SK-N-SH treated with all-trans-retinoic acid at 6 μM for 48 hours (cell line): ENCODE measurements at regions not wholly inside any gene's neighbourhood (a gene's known extent, or its start where the extent isn't known, plus 50 kb on each side); places are given as distances from the start of the nearest gene placed in this dataset.

ENCODE experiments used
- BACH2 ChIP-seq: fragments of 250-450 bp; sonication (Bioruptor Pico); IDR thresholded peaks from 2 replicates; pipeline ENCODE4 v1.9.0; 2021; ENCODE audit warnings: mild to moderate bottlenecking, borderline replicate concordance
- CREB5 ChIP-seq: fragments of 250-450 bp; sonication (Bioruptor Pico); IDR thresholded peaks from 2 replicates; pipeline ENCODE4 v1.5.1; 2020; ENCODE audit warnings: low read depth, mild to moderate bottlenecking, moderate library complexity
- CSDC2 ChIP-seq: fragments of 250-450 bp; sonication (Bioruptor Pico); IDR thresholded peaks from 2 replicates; pipeline ENCODE4 v1.5.0; 2020; ENCODE audit warnings: mild to moderate bottlenecking, moderate library complexity
- CSRNP3 ChIP-seq: fragments of 250-450 bp; sonication (Bioruptor Pico); IDR thresholded peaks from 2 replicates; pipeline ENCODE4 v1.5.1; 2021; ENCODE audit warnings: mild to moderate bottlenecking, moderate library complexity
- GLIS3 ChIP-seq: fragments of 250-450 bp; sonication (Bioruptor Pico); IDR thresholded peaks from 2 replicates; pipeline ENCODE4 v1.5.0; 2020; ENCODE audit warnings: mild to moderate bottlenecking, moderate library complexity
- OSR1 ChIP-seq: fragments of 250-450 bp; sonication (Bioruptor Pico); IDR thresholded peaks from 2 replicates; pipeline ENCODE4 v1.8.0; 2022; ENCODE audit warnings: moderate library complexity, mild to moderate bottlenecking, inconsistent platforms
- PATZ1 ChIP-seq: fragments of 250-450 bp; sonication (Bioruptor Pico); IDR thresholded peaks from 2 replicates; pipeline ENCODE4 v1.8.0; 2020; ENCODE audit warnings: mild to moderate bottlenecking, moderate library complexity, borderline replicate concordance
- PPARA ChIP-seq: fragments of 250-450 bp; sonication (Bioruptor Pico); IDR thresholded peaks from 2 replicates; pipeline ENCODE4 v1.5.0; 2020; ENCODE audit warnings: mild to moderate bottlenecking, borderline replicate concordance
- SNAI2 ChIP-seq: fragments of 250-450 bp; sonication (Bioruptor Pico); IDR thresholded peaks from 2 replicates; pipeline ENCODE4 v1.5.0; 2020; ENCODE audit warnings: mild to moderate bottlenecking, moderate library complexity
- TOX ChIP-seq: fragments of 250-450 bp; sonication (Bioruptor Pico); IDR thresholded peaks from 2 replicates; pipeline ENCODE4 v1.8.0; 2021; ENCODE audit warnings: mild to moderate bottlenecking, moderate library complexity, borderline replicate concordance
- ZC3H10 ChIP-seq: fragments of 250-450 bp; sonication (Bioruptor Pico); IDR thresholded peaks from 2 replicates; pipeline ENCODE4 v1.5.1; 2021; ENCODE audit warnings: mild to moderate bottlenecking, moderate library complexity
- ZFP3 ChIP-seq: fragments of 250-450 bp; sonication (Bioruptor Pico); IDR thresholded peaks from 2 replicates; pipeline ENCODE4 v1.5.0; 2020; ENCODE audit warnings: mild to moderate bottlenecking, moderate library complexity
- ZNF565 ChIP-seq: fragments of 450-650 bp; formaldehyde crosslinking; conservative IDR thresholded peaks from 2 replicates; pipeline ENCODE4 v1.5.0; 2020; ENCODE audit warnings: low read depth, mild to moderate bottlenecking, moderate library complexity
- ZNF70 ChIP-seq: fragments of 450-650 bp; formaldehyde crosslinking; IDR thresholded peaks from 2 replicates; pipeline ENCODE4 v1.5.0; 2020; ENCODE audit warnings: mild to moderate bottlenecking, moderate library complexity

GRCh38 chr10:23918839-23919238 is 290.1 kb upstream of the KIAA1217 start:
- no peak for TF ChIP-seq ZNF565 (CRISPR knock-in tag)
- TF ChIP-seq ZC3H10: no peak
- no peak for TF ChIP-seq PATZ1 (CRISPR knock-in tag)
- no peak for TF ChIP-seq CSDC2 (CRISPR knock-in tag)
- no peak for TF ChIP-seq OSR1 (CRISPR knock-in tag)
- no peak for TF ChIP-seq CREB5 (CRISPR knock-in tag)
- no peak for TF ChIP-seq PPARA (CRISPR knock-in tag)
- TF ChIP-seq ZFP3: no peak
- no peak for TF ChIP-seq BACH2 (CRISPR knock-in tag)
- TF ChIP-seq ZNF70: no peak
- TF ChIP-seq TOX (CRISPR knock-in tag): no peak
- TF ChIP-seq SNAI2 (CRISPR knock-in tag): no peak
- no peak for TF ChIP-seq GLIS3 (CRISPR knock-in tag)
- no peak for TF ChIP-seq CSRNP3 (CRISPR knock-in tag)
